ENCODE measurements at regions not wholly inside any gene's neighbourhood (a gene's known extent, or its start where the extent isn't known, plus 50 kb on each side); places are given as distances from the start of the nearest gene placed in this dataset.

- TF ChIP-seq CTCF (IDR thresholded peaks at IDR 0.05; ENCODE audit: low read depth, low read length) = no peak
- no peak overlapping the region for H3K4me3 ChIP-seq (ENCODE audit: low read depth, low read length)
Measured at GRCh38 chr16:5572056-5572455, 474.5 kb upstream of the EEF2KMT start.

DNA sequence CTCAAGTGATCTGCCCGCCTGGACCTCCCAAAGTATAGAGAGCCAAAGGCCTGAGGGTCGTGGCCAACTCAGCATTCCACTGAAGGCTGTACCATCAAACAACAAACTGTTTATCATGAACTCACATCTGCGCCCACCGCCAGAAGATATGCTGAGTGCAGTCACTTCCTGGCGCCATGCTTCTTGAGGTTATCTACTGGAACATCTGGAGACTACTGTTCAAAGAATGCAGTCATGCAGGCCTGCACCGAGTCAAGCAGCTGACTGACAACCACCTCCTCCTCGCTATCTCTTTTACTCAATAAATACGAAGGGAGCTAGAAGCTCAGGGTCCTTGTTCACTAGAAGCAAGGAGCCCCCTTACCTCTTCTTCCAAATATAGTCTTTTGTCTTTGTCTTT, 473.9 kb upstream of the EEF2KMT start:
- no peak overlapping the region for H3K4me3 ChIP-seq (ENCODE audit: low read depth, low read length)
- TF ChIP-seq CTCF (IDR thresholded peaks at IDR 0.05; ENCODE audit: low read depth, low read length) = no peak

DNA sequence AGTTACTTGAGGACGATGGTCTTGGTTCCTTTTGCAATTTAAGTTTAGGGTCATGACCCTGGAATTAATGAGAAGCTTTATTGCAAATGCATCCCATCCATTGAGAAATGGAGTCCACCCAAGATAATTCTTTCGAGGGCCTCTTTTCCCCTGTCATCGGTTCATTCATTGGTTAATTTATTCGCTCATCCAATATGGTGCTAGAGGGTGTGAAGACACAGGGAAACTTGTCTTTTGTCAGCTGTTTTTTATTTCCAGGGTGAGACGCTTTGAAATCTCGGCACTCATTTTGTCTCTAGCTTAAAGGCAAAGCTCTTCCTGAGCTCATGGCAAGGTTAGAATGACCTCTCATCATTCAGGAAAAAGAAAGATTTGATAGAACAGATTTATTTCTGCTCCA, 464.2 kb upstream of the EEF2KMT start:
- TF ChIP-seq CTCF (IDR thresholded peaks at IDR 0.05; ENCODE audit: low read depth, low read length) = no peak
- no peak overlapping the region for H3K4me3 ChIP-seq (ENCODE audit: low read depth, low read length)

- no peak for TF ChIP-seq CTCF (IDR thresholded peaks at IDR 0.05; ENCODE audit: low read depth, low read length)
Measured at GRCh38 chr16:5560084-5560483, 462.5 kb upstream of the EEF2KMT start.

DNA sequence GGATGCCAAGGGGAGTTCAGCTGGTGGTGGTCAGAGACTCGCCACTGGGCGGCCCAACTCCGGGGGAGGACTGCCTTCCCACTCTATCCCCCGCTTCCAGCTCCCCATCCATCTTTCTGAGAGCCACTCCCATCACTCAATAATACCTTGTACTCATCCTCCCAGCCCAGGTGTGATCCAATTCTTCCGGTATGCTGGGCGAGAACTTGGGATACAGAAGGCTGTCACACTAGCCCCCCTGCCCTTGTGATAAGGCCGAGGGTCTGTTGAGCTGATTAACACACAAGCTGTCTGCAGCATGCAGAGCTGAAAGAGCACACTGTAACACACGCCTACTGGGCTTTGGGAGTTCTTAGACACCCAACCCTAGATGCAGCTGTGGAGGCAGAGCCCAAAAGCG, 460.4 kb upstream of the EEF2KMT start:
- TF ChIP-seq CTCF (IDR thresholded peaks at IDR 0.05; ENCODE audit: low read depth, low read length) = no peak

More at GRCh38 chr16:5560084-5560483, 462.5 kb upstream of the EEF2KMT start:
- no peak overlapping the region for H3K4me3 ChIP-seq (ENCODE audit: low read depth, low read length)

DNA sequence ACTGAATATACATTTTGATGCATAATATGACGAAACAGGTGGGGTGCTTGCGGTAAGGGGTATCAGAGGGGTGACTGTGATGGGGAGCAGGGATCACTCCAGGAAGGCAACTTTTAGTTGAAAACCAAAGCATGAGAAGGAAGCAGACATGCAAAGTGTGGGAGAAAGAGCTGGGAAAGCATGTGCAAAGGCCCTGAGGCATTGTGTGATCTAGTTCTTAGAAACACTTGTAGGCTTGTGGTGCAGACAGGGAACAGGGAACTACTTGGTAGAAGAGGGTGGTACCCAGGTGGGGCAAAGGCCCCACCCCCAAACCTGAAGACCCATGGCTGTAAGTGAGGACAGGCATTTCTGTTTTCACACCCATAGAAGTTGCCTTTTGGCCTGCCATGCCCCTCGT, 459.9 kb upstream of the EEF2KMT start:
- H3K4me3 ChIP-seq (ENCODE audit: low read depth, low read length) = no peak overlapping the region
- TF ChIP-seq CTCF (IDR thresholded peaks at IDR 0.05; ENCODE audit: low read depth, low read length) = no peak

More for the DNA sequence above, 460.4 kb upstream of the EEF2KMT start:
- no peak overlapping the region for H3K4me3 ChIP-seq (ENCODE audit: low read depth, low read length)

GRCh38 chr16:5556158-5556810, 458.7 kb upstream of the EEF2KMT start:
- no peak overlapping the region for H3K4me3 ChIP-seq (ENCODE audit: low read depth, low read length)
- no peak for TF ChIP-seq CTCF (IDR thresholded peaks at IDR 0.05; ENCODE audit: low read depth, low read length)

All from WI38 (cell line).